ENCODE measurements at regions not wholly inside any gene's neighbourhood (a gene's known extent, or its start where the extent isn't known, plus 50 kb on each side); places are given as distances from the start of the nearest gene placed in this dataset.

DNA sequence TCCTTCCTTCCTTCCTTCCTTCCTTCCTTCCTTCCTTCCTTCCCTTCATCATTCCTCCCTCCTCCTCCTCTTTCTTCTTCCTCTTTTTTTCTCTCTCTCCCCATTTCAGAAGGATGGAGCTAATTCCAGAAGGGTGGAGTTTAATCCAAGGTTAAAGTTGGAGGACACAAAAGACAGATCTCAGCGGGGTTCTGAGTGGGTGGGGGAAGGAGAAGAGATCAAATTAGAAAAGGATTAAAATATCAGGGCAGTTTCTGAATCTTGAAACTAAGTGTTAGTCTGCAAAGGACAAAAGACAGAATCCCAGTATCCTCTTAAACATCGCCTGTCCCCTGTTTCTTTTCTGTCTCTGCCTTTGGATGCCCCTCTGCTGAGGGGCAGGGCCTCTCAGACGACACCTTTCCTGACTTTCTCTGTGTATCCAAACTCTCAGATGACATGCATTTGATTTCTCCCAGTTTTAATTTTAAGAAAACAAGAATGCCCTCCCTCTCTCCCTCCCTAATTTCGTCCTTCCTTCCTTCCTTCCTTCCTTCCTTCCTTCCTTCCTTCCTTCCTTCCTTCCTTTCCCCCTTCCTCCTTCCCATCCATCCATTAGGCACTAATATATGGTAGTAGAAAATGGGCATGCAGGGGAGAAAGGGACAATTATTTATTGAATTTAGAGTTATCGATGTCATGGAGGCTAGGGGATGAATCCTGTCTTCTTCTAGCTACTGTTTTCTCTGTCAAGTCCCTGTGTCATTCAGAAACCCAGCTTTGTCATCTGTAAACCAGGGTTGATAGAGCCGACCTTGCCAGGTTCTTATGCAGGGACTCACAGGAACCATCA is 269.1 kb downstream of the VRK1 start:
- TF ChIP-seq POLR2A (IDR thresholded peaks at IDR 0.05; ENCODE audit: low read depth, low read length) (no peak), POLR2AphosphoS5 (IDR thresholded peaks at IDR 0.05; ENCODE audit: insufficient read depth, low read depth, low read length) (no peak), MYC (IDR thresholded peaks at IDR 0.05; ENCODE audit: low read depth, low read length) (no peak), EZH2 (IDR thresholded peaks at IDR 0.05; ENCODE audit: borderline replicate concordance, low read depth, low read length, severe bottlenecking) (no peak), FOS (IDR thresholded peaks at IDR 0.05; ENCODE audit: borderline replicate concordance, insufficient read depth, low read length) (no peak), JUN (IDR thresholded peaks at IDR 0.05; ENCODE audit: borderline replicate concordance, insufficient read depth, insufficient read length, low read depth) (no peak)
- TF ChIP-seq, protein P1, sequence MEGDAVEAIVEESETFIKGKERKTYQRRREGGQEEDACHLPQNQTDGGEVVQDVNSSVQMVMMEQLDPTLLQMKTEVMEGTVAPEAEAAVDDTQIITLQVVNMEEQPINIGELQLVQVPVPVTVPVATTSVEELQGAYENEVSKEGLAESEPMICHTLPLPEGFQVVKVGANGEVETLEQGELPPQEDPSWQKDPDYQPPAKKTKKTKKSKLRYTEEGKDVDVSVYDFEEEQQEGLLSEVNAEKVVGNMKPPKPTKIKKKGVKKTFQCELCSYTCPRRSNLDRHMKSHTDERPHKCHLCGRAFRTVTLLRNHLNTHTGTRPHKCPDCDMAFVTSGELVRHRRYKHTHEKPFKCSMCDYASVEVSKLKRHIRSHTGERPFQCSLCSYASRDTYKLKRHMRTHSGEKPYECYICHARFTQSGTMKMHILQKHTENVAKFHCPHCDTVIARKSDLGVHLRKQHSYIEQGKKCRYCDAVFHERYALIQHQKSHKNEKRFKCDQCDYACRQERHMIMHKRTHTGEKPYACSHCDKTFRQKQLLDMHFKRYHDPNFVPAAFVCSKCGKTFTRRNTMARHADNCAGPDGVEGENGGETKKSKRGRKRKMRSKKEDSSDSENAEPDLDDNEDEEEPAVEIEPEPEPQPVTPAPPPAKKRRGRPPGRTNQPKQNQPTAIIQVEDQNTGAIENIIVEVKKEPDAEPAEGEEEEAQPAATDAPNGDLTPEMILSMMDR (IDR thresholded peaks at IDR 0.05; ENCODE audit: extremely low read depth in 1 of 2, insufficient read depth in 1 of 2, low read depth in 1 of 2, low read length in 2 of 2): no peak
- TF ChIP-seq, protein P2, sequence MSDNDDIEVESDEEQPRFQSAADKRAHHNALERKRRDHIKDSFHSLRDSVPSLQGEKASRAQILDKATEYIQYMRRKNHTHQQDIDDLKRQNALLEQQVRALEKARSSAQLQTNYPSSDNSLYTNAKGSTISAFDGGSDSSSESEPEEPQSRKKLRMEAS (IDR thresholded peaks at IDR 0.05; ENCODE audit: insufficient read depth, insufficient read length): no peak
